ENCODE measurements at regions not wholly inside any gene's neighbourhood (a gene's known extent, or its start where the extent isn't known, plus 50 kb on each side); places are given as distances from the start of the nearest gene placed in this dataset.

- H3K9me2 ChIP-seq (ENCODE audit: insufficient read depth, low read length), result no peaks in the 10 kb centered on the region
- TF ChIP-seq REST (IDR thresholded peaks at IDR 0.05; ENCODE audit: borderline replicate concordance), result no peak
- no peak for TF ChIP-seq RAD21 (conservative IDR thresholded peaks at IDR 0.05)
- no peak for TF ChIP-seq POLR2AphosphoS5 (IDR thresholded peaks at IDR 0.05)
- TF ChIP-seq EP300 (conservative IDR thresholded peaks at IDR 0.05; ENCODE audit: poor library complexity, severe bottlenecking), result no peak
- no peak for TF ChIP-seq MXI1 (conservative IDR thresholded peaks at IDR 0.05; ENCODE audit: poor library complexity, severe bottlenecking)
- TF ChIP-seq CTCF (IDR thresholded peaks at IDR 0.05; ENCODE audit: poor library complexity, severe bottlenecking), result no peak
- TF ChIP-seq TAF1 (IDR thresholded peaks at IDR 0.05; ENCODE audit: low read depth), result no peak
- no peak for TF ChIP-seq EZH2 (IDR thresholded peaks at IDR 0.05; ENCODE audit: borderline replicate concordance, insufficient read depth, low read length, poor library complexity, severe bottlenecking)
- TF ChIP-seq SMC3 (conservative IDR thresholded peaks at IDR 0.05; ENCODE audit: poor library complexity), result no peak
- H3F3A ChIP-seq (ENCODE audit: insufficient read depth, low read length, poor library complexity, severe bottlenecking), result no peaks in the 10 kb centered on the region
- no peak overlapping the region for H3K27ac ChIP-seq (ENCODE audit: low read length)
- no peaks in the 10 kb centered on the region for H3K9me3 ChIP-seq (ENCODE audit: low read length)
- H3K27me3 ChIP-seq (ENCODE audit: insufficient read depth, low read depth, low read length), result no peaks in the 10 kb centered on the region
- no peaks in the 10 kb centered on the region for H3K36me3 ChIP-seq (ENCODE audit: insufficient read depth, low read length)
- H3K9ac ChIP-seq (ENCODE audit: low read length), result no peak overlapping the region
- H3K79me2 ChIP-seq (replicated peaks; ENCODE audit: insufficient read depth, low read length), result no peaks in the 10 kb centered on the region
- H3K4me2 ChIP-seq (ENCODE audit: low read length), result no peak overlapping the region
- no peak overlapping the region for H2AFZ ChIP-seq (ENCODE audit: low read depth, low read length)
- H4K20me1 ChIP-seq (ENCODE audit: insufficient read depth), result no peaks in the 10 kb centered on the region
- H3K4me3 ChIP-seq (ENCODE audit: low read length), result no peak overlapping the region
Measured at GRCh38 chr5:74403771-74404170, 236.8 kb downstream of the ENC1 start.

DNA sequence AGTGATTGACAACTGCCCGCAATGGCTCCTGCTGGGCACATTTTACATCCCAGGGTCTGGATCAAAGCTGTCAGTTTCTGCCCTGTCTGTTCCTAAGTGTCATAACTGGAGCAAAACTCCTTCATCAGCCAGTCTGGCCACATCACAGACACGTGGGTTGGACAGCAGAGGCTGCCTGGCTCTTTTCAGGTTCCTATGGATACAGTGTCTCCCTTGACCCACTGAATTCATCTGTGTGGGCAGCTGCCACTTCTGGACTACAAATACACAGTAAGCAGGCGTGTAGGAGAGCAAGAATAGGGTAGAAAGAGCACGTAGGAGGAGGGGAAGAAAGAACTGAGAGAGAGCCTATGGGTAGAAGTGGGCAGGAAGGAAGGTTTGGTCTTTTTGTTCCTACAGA, 238.0 kb downstream of the ENC1 start:
- no peak overlapping the region for H3K27ac ChIP-seq (ENCODE audit: low read length)
- no peak overlapping the region for H3K4me3 ChIP-seq (ENCODE audit: low read length)
- H3K9me3 ChIP-seq (ENCODE audit: low read length), result no peaks in the 10 kb centered on the region
- no peaks in the 10 kb centered on the region for H3F3A ChIP-seq (ENCODE audit: insufficient read depth, low read length, poor library complexity, severe bottlenecking)
- TF ChIP-seq EP300 (conservative IDR thresholded peaks at IDR 0.05; ENCODE audit: poor library complexity, severe bottlenecking), result no peak
- no peak for TF ChIP-seq POLR2AphosphoS5 (IDR thresholded peaks at IDR 0.05)
- TF ChIP-seq SMC3 (conservative IDR thresholded peaks at IDR 0.05; ENCODE audit: poor library complexity), result no peak
- TF ChIP-seq RAD21 (conservative IDR thresholded peaks at IDR 0.05), result no peak
- TF ChIP-seq MXI1 (conservative IDR thresholded peaks at IDR 0.05; ENCODE audit: poor library complexity, severe bottlenecking), result no peak
- no peak for TF ChIP-seq CTCF (IDR thresholded peaks at IDR 0.05; ENCODE audit: poor library complexity, severe bottlenecking)
- H3K27me3 ChIP-seq (ENCODE audit: insufficient read depth, low read depth, low read length), result no peaks in the 10 kb centered on the region
- H3K79me2 ChIP-seq (replicated peaks; ENCODE audit: insufficient read depth, low read length), result no peaks in the 10 kb centered on the region
- H3K36me3 ChIP-seq (ENCODE audit: insufficient read depth, low read length), result no peaks in the 10 kb centered on the region
- H3K4me2 ChIP-seq (ENCODE audit: low read length), result no peak overlapping the region
- no peaks in the 10 kb centered on the region for H3K9me2 ChIP-seq (ENCODE audit: insufficient read depth, low read length)
- H2AFZ ChIP-seq (ENCODE audit: low read depth, low read length), result no peak overlapping the region
- no peaks in the 10 kb centered on the region for H4K20me1 ChIP-seq (ENCODE audit: insufficient read depth)
- no peak overlapping the region for H3K9ac ChIP-seq (ENCODE audit: low read length)
